ENCODE measurements at regions not wholly inside any gene's neighbourhood (a gene's known extent, or its start where the extent isn't known, plus 50 kb on each side); places are given as distances from the start of the nearest gene placed in this dataset.

DNA sequence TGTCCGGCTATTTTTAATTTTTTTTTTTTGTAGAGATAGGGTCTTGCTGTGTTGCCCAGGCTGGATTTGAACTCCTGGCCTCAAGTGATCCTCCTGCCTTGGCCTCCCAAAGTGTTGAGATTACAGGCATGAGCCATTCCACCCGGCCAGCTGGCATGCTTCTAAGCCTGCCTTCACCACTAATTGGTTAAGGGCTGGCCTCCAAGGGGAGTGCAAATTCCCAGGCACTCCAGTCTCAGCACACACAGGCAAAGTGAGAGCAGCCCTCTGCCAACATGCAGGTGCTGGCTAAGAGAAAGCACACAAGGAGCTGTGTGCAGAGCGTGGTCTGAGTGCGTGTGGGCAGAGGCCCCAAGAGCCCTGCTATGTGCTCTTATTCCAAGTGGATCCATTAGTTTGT lies 149.8 kb upstream of the HS3ST2 start:
- TF ChIP-seq, protein P1, sequence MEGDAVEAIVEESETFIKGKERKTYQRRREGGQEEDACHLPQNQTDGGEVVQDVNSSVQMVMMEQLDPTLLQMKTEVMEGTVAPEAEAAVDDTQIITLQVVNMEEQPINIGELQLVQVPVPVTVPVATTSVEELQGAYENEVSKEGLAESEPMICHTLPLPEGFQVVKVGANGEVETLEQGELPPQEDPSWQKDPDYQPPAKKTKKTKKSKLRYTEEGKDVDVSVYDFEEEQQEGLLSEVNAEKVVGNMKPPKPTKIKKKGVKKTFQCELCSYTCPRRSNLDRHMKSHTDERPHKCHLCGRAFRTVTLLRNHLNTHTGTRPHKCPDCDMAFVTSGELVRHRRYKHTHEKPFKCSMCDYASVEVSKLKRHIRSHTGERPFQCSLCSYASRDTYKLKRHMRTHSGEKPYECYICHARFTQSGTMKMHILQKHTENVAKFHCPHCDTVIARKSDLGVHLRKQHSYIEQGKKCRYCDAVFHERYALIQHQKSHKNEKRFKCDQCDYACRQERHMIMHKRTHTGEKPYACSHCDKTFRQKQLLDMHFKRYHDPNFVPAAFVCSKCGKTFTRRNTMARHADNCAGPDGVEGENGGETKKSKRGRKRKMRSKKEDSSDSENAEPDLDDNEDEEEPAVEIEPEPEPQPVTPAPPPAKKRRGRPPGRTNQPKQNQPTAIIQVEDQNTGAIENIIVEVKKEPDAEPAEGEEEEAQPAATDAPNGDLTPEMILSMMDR (conservative IDR thresholded peaks at IDR 0.05; ENCODE audit: low read depth, low read length): no peak
- no peak overlapping the region for H3K4me3 ChIP-seq (ENCODE audit: low read length)
- DNase-seq (ENCODE audit: low read depth): no peak

DNA sequence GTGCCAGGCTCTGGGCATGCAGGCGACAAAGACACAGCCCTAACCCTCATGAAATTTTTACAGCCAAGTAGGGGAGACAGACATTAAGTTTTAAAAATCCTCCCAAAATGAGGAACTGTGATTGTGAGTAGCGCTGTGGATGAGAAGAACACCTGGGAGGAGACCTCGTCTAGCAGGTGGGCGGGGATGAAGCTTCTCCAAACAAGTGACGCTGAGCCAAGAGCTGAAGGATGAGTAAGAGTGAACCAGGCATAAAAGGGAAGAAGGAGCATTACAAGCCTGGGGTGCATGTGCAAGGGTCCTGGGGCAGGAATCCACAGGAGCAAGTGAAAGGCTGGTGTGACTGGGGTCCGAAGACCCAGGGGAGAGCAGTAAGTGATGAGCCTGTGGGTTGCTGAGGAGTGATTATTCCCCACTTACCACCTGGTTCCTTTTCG lies 149.4 kb upstream of the HS3ST2 start:
- H3K4me3 ChIP-seq (ENCODE audit: low read length): no peak overlapping the region
- DNase-seq (ENCODE audit: low read depth): no peak
- TF ChIP-seq, protein P1 (conservative IDR thresholded peaks at IDR 0.05; ENCODE audit: low read depth, low read length): no peak

DNA sequence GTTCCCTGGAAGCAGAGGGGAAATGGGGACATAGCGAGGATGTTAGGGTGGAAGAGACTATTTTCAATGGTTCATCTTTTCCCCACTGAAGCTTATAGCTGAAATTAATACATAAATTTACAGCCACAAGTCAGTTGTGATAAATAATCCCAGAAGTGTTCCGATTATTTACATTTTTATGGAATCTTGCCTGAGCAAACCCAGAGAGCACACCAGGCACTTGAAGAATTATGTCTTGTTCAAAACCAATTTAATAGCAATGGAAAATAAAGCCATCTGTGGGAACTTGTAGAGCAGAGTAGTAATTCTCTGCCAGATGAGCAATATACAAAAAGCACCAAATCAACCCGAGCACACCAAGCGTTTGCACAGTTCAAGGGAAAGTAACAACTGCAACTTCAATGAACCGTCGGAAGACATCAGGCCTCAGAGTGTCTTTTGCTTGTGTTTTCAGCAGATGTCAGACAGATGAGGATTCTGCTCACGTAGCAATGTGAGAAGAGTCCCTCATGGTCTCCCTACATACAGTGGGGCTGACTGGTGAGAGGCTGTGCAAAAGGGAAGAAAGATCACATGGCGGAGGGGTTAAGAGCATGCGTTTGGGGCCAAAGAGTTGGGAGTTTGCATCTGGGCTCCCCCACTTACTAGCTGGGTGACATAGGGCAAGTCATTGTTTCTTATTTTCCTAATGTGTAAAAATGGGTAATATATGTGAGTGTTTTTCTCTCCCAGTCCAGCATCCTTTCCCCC lies 148.7 kb upstream of the HS3ST2 start:
- H3K4me3 ChIP-seq (ENCODE audit: low read length): no peak overlapping the region
- TF ChIP-seq, protein P1 (conservative IDR thresholded peaks at IDR 0.05; ENCODE audit: low read depth, low read length): no peak

DNA sequence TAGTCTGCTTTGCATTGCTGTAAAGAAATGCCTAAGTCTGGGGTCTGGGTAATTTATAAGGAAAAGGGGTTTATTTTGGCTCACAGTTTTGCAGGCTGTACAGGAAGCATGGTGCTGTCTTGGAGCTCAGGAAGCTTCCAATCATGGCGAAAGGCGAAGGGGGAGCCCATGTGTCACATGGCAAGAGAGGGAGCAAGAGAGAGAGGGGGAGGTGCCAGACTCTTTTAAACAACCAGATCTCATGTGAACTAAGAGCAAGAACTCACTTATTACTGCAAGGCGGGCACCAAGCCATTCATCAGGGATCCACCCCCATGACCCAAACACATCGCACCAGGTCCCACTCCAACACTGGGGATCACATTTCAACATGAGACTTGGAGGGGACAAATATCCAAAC lies 148.2 kb upstream of the HS3ST2 start:
- H3K4me3 ChIP-seq (ENCODE audit: low read length): no peak overlapping the region
- no peak for DNase-seq (ENCODE audit: low read depth)
- TF ChIP-seq, protein P1 (conservative IDR thresholded peaks at IDR 0.05; ENCODE audit: low read depth, low read length): no peak

More for the DNA sequence above, 148.7 kb upstream of the HS3ST2 start:
- no peak for DNase-seq (ENCODE audit: low read depth)

DNA sequence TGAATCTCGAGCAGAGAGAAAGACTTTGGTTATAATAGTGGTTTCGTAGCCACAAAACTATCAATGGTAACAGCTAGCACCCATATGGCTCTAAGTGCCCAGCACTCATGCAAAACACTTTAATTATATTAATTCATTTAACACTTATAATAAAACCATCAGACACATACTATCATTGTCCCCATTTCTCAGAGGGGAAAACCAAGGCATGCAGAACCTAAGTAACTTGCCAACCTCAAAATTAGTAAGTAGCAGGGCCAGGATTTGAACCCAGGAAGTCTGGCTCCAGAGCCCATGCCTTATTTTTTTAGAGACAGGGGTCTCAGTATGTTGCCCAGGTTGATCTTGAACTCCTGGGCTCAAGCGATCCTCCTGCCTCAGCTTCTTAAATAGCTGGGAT lies 145.6 kb upstream of the HS3ST2 start:
- no peak for DNase-seq (ENCODE audit: low read depth)
- TF ChIP-seq, protein P1 (conservative IDR thresholded peaks at IDR 0.05; ENCODE audit: low read depth, low read length): no peak
- H3K4me3 ChIP-seq (ENCODE audit: low read length): no peak overlapping the region

DNA sequence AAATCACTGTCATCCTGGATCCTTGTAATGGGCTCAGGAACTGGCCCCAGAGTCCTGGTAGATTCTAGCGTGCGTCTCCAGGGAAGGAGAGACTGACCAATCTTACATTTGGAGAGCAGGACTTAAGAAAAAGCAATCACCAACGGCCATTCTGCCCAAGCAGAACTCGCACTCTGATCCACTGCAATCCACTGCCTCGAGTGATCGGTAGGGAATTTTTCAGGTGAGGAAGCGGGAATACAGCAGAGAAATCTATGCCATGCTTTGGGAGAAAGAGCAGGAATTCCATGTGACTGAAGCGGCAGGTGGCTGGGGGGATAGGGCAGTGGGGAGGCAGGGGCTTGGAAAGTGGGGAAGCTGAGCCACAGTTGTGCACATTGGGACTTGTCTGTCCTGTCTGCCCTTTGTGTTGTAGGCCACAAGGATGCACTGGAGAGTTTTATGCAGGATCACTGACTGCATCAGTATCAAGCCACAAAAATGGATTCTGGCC lies 143.9 kb upstream of the HS3ST2 start:
- H3K4me3 ChIP-seq (ENCODE audit: low read length): no peak overlapping the region
- TF ChIP-seq, protein P1 (conservative IDR thresholded peaks at IDR 0.05; ENCODE audit: low read depth, low read length): no peak
- DNase-seq (ENCODE audit: low read depth): no peak

DNA sequence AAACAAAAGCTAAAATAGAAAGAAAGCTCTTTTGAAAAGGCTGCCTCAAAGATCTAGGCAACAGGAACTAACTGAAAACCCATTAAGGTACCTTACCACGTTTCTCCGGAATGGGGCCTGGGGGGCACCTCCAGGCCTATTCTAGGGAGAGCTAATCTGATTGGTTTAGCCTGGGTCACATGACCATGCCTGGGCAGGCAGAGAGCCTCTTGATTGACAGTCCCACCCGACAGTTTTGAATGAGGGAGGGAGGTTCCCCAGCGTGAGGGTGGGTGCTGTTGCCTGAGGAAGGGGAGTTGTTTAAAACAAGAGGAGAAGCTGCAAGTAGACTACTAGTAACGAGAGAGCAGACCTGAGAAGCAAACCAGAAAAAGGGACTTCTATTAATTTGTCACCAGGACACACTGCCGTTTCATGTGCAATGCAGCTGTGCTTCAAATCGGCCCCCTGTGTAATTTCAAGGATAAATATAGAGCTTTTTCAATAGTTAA lies 143.4 kb upstream of the HS3ST2 start:
- DNase-seq (ENCODE audit: low read depth): no peak
- TF ChIP-seq, protein P1 (conservative IDR thresholded peaks at IDR 0.05; ENCODE audit: low read depth, low read length): no peak
- H3K4me3 ChIP-seq (ENCODE audit: low read length): no peak overlapping the region

All from retinal pigment epithelial cell (primary cell).